CD4-positive, alpha-beta T cell treated with Interleukin-2 at 100 ng/mL for 4 hours (primary cell): ENCODE measurements at regions not wholly inside any gene's neighbourhood (a gene's known extent, or its start where the extent isn't known, plus 50 kb on each side); places are given as distances from the start of the nearest gene placed in this dataset.

Experiments used
- DNase-seq: peaks from one replicate; pipeline ENCODE4 v3.0.0-alpha.2; 2020; ENCODE audit warnings: low spot score

DNA sequence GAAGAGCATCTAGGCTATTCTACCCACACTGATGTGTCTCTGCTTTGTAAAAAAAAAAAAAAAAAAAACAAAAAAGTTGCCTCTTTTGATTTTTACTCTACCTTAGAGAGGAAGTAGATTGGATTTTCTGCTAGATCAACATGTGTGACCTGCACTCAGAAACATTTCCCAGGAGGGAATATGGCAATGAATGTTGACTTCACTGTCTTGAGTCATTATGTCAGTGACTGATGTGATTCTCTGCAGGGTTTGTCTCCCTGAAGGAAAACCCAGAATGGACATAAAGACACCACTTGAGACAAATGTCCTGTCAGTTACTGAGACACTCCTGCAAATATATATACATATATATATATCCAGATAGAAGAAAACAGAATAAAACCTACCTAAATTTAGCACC lies 370.3 kb downstream of the BMPER start:
- no peak for DNase-seq

DNA sequence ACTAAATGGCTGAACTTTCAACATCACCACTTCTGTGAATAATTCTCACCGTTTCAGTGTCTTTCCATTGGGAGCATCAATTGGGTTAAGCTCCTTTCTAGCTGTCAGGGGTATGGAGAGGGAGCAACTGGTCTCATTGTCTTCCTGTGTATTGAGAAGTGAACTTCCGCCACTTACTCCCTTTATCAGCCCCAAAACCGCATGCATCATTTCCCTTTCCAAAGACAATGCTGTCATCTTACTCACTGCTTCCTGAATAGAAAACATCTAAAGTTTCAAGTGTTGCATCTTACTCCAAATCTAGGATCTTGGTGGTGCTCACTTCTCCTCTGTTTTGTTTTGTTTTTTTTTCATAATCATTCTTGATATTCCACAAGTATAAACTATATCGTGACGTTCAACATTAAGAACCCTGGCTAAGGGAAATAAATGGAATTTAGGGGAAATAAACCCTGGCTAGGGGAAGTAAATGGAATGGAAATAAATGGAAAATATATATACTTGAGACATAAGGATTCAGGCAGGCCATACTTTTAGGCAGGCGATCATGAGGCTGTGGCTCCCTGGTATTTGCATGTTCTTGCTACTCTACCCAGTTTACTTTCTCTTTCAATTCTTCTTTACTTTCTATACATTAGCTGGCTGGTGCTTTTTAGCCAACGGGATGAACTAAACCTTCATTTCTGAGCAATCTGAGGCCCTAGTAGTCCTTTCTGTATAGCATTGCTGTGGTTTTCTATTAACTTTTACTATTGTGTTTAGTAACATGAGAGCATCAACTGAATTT lies 371.9 kb downstream of the BMPER start:
- no peak for DNase-seq

GRCh38 chr7:34277803-34278199 lies 372.5 kb downstream of the BMPER start:
- no peak for DNase-seq

DNA sequence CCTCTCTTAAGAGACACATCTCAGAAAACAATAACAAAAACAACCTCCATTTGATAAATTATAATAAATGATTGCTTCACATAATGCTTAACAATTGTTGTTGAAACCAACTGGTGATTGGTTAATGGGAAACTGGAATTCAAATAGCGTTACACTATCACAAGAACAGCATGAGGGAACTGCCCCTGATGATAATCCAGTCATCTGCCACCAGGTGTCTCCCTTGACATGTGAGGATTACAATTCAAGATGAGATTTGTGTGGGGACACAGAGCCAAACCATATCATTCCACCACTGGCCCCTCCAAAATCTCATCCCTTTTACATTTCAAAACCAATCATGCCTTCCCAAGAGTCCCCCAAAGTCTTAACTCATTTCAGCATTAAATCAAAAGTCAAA lies 375.9 kb downstream of the BMPER start:
- no peak for DNase-seq

- no peak for DNase-seq
These were observed 375.7 kb upstream of the NPSR1 start for GRCh38 chr7:34282271-34282670.

DNA sequence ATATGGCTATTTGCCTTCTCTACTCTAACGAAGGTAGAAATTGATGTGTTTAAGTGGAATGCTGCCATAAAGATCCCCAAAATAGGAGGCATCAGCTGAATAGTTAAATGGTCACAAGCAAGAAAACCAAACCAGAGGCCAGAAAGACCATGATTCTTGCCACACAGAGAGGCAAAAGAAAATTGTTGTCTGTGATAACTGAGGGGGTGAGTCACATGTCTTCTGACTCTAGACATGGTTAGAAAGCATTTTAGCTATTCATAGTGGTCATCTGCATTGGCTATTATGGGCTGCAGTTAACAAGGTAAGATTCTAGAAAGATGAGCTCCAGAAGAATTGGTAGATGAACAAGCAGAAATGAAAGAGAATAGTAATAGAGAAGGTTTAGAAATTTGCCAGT lies 361.4 kb upstream of the NPSR1 start:
- DNase-seq, result no peak

- no peak for DNase-seq
These were observed 359.5 kb upstream of the NPSR1 start for GRCh38 chr7:34298492-34299013.

GRCh38 chr7:34299066-34299465 lies 359.0 kb upstream of the NPSR1 start:
- no peak for DNase-seq

GRCh38 chr7:34307540-34307939 lies 350.5 kb upstream of the NPSR1 start:
- no peak for DNase-seq

GRCh38 chr7:34308595-34308994 lies 349.4 kb upstream of the NPSR1 start:
- no peak for DNase-seq

DNA sequence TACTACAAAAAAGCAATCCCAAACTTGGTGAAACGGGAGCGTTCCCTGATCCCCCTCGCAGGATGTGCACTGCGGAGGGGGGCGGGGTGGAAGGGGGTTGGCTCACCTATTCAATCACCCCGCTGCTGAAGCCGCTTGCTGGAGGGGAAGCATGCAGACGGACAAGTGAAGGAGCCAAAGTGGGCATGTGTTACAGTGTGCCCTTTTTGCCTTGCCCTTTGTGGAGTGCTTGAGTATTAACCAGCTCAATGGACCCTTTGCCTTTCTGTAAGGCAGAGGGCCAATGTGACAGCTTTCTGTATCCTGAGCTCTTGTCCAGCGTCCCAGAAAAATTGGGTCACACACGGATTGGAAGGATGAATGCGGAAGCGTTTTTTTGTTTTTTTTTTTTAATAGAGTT lies 348.9 kb upstream of the NPSR1 start:
- no peak for DNase-seq

DNA sequence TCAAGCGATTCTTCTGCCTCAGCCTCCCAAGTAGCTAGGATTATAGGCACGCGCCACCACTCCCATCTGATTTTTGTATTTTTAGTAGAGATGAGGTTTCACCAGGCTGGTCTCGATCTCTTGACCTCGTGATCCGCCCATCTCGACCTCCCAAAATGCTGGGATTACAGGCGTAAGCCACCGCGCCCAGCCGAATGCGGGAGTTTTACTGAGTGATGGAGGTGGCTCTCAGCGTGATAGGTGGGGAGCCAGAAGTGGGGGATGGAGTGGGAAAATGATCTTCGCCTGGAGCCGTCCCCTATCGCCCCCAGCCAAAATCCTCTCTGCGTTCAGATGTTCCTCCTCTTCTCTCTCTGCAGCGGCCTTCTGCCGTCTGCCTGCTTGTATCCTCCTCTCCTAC lies 348.4 kb upstream of the NPSR1 start:
- no peak for DNase-seq

- no peak for DNase-seq
These were observed 346.4 kb upstream of the NPSR1 start for GRCh38 chr7:34311591-34311990.

DNA sequence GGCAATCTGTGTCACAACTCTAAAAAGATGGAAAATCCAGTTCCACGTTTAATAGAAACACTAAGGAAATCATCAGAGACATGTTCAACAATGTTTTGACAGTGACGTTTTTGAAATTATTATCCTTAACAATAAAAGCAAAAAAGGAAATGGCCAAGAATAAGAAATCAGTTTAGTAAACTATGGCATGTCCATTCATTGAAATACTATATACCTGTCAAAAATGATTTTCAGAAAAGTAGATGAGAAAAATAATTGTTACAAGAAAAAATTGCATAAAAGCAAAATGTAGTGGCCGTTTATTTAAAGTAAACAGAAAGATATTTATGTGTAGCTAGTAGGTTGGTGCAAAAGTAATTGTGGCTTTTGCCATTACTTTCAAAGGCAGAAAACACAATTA lies 345.4 kb upstream of the NPSR1 start:
- no peak for DNase-seq

GRCh38 chr7:34313289-34313688 lies 344.7 kb upstream of the NPSR1 start:
- DNase-seq, result no peak

DNA sequence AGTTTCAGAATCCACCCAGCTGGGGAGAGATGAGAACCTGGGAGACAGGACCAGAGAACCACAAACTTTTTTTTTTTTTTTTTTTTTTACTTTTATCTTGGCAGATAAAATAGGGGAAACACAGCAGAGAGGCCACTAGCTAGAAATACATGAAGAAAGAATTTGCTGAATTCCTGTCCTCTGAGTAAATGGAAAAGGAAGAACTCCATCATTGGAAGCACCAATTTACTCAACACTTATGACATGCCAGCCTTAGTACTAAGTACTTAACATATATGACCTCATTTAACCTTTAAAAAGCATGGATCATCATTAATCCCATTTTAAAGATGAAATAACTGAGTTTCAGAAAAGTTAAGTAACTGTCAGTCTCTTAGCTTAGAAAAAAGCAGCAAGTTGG lies 343.0 kb upstream of the NPSR1 start:
- no peak for DNase-seq

DNA sequence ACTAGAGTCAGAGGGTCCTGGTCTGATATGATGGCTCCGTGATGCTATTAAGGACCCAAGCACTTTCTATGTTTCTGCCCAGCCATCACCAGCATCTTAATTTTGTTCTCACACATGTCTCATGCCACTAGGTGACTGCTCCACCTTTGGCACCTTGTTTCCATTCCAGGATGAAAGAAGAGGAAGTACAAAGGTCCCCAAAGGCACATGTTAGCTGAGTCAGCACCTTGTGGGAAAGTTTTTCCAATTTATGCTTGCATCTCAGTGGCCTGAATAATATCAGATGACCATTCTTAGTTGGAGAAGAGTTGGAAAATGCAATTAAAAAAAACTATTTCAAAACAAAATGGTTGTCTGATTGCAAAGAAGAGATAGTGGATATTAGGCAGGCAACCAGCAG lies 341.0 kb upstream of the NPSR1 start:
- DNase-seq, result no peak

GRCh38 chr7:34320412-34320811 lies 337.6 kb upstream of the NPSR1 start:
- DNase-seq, result no peak

DNA sequence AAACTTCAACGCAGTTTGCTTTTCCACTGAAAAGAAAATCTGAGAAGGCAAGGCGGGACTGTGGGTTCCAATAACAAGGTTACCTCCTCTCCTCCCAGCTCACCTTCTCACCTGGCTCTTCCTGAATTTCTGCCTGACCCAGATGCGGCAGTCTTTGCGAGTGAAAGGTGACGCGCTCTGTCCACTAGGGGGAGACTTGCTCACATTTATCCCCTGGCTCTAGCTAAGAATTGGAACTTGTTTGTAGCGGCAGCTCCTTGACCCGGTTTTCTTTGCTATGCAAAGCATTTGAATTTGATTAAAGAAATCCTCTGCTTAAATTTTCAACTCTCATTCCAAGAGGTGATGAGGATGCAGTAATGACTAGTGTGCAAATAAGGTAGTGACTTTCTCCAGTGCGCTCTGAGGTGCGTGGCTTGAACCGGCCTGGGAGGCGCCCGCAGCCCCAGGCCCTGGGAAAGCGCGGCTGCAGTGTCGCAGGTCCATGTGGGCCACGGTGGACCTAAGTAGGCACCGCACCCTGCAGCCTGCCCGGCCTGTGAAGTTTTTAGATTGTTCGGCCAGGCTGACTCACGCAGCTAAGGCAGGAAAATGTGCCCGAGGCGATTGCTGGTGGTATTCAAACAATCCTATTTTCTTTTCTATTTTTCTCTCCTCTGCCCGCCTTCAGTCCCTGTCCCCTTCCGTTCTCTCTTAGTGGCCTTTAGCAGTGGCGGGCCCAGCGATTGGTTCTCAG lies 336.9 kb upstream of the NPSR1 start:
- DNase-seq, result peak; percentile 35

GRCh38 chr7:34322841-34323240 lies 335.2 kb upstream of the NPSR1 start:
- no peak for DNase-seq

DNA sequence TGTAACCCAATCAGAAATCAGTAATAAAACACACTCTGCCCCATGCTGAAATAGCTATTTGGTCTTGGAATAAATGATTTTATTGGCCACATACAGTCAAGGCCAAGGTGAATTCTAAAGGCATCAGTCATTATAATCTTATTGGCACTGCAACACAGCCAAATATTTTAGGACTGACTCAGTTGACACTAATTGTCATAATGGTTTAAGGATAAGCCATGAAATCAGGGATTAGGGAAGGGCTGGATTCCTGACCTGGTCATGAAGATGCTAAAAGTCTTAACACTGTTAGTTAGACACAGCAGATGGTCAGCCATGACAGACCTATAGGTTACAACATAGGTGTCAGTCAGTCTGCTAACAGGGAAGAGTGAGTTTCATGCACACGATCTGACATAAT lies 330.3 kb upstream of the NPSR1 start:
- no peak for DNase-seq

- DNase-seq, result no peak
These were observed 327.7 kb upstream of the NPSR1 start for GRCh38 chr7:34330308-34330707.

DNA sequence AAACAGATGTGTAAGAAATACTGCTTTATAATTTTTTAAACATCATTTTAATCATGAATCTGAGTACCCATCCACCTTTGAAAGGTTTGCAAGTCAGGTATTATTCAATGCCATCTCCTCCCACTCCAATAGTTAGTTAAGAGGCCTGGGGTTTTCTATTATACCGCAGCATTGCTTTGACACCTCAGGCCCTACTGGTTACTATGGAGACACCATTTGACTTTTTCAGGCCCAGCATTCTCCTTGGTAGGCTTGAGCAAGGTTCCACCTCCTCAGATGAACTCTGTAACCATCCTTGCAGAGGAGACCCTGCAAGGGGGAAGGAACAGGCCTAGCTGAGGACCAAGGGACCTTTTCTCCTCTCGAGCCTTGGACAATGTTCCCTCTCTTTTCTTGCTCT lies 326.9 kb upstream of the NPSR1 start:
- DNase-seq, result no peak

- no peak for DNase-seq
These were observed 326.0 kb upstream of the NPSR1 start for GRCh38 chr7:34332006-34332405.
